GM18498 (cell line): ENCODE measurements at regions not wholly inside any gene's neighbourhood (a gene's known extent, or its start where the extent isn't known, plus 50 kb on each side); places are given as distances from the start of the nearest gene placed in this dataset.
"Not testable (repeated sequence)": the region's sequence is repeated elsewhere in the genome, so short reads cannot be mapped to it uniquely, and the experiment has no call there.

Experiments
- ATAC-seq: cut with Tn5 transposase; IDR thresholded peaks from one replicate; pipeline ENCODE4 v1.9.1; 2021; ENCODE audit warnings: mild to moderate bottlenecking, moderate library complexity; ENCODE audit not compliant: unreplicated experiment

DNA sequence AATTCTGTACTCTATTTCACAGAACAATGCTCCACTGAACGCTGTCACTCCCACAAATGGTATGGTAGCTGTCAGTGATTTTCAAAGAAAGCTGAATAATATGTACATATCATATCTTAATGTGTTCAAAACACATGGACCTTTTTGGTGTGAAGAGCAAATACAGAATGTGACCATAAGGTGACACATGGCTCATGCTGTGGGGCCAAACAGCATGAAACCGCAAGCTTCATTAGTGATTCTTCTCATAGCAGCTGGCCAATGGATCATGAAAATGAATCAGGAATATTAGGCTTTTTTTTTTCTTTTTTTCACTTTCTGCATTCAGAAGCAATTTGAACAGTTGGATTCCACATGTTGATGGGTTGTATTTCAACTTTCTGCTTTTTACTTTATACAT, 54.9 kb upstream of the CDH9 start:
- no peak for ATAC-seq

DNA sequence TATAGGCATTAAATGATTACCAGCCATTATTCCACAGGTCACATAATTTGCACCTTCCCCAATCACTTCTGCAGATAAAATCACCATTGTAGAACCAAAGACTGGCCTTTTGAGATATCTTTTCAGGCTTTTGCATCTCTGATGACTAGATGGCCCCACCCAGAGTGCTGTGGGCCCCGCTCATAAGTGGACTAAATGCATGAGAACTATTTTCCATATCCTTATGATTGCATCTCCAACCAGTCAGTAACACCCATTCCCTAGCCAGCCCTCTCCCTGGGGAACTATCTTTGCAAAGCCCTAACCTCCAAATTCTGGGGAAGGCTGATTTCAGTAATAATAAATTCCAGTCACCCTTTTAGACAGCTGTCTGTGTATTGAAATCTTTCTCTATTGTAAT, 53.5 kb upstream of the CDH9 start:
- no peak for ATAC-seq

DNA sequence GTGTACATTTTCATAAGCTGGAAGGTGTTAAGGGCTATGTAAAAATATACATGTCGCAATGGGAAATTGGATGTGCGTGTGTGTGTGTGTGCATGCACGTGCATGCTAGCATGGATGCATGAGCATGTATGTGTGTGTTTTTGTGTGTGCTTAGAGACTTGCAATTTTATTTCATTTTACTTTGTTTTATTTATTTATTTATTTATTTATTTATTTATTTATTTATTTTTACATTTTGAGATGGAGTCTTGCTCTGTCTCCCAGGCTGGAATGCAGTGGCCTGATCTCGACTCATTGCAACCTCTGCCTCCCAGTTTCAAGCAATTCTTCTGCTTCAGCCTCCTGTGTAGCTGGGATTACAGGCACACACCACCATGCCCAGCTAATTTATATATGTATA, 50.4 kb upstream of the CDH9 start:
- not testable (repeated sequence) for ATAC-seq
